HepG2 (cell line): ENCODE measurements at regions not wholly inside any gene's neighbourhood (a gene's known extent, or its start where the extent isn't known, plus 50 kb on each side); places are given as distances from the start of the nearest gene placed in this dataset.

Experiments used
- ATAC-seq: fragments of 200-7000 bp; cut with Tn5 transposase; 3 replicates; pipeline ENCODE4 v1.9.1; 2020; ENCODE audit warnings: mild to moderate bottlenecking, moderate library complexity
- BruUV-seq: library from RNA; stranded (reverse); fragments of 400-500 nt; replicated peaks from 2 replicates; lab custom pipeline; 2021; lab: Mats Ljungman, UMichigan
- CTCF ChIA-PET: fragments of 300-600 bp; formaldehyde crosslinking; extraction: SDS; loops from one replicate; lab custom pipeline; 2021; ENCODE audit warnings: low total read pairs, inconsistent platforms, low intra/inter-chr PET ratio; lab: Yijun Ruan, JAX
- POLR2A ChIA-PET: fragments of 350-600 bp; sonication (Branson Sonifier 250); formaldehyde crosslinking; loops from one replicate; lab custom pipeline; 2020; ENCODE audit warnings: antibody characterized with exemption, inconsistent platforms; lab: Yijun Ruan, JAX
- DNase-seq: peaks from one replicate; pipeline ENCODE4 v3.0.0-alpha.2; 2015; ENCODE audit warnings: low spot score
- FAIRE-seq: peaks from 3 replicates; lab custom pipeline; 2011; peaks lifted over from hg19 to GRCh38; lab: Jason Lieb, UNC
- H2AFZ ChIP-seq: one replicate; pipeline ENCODE4 v1.6.1; 2011; ENCODE audit warnings: low read length, inconsistent platforms
- H3K27ac ChIP-seq: fragments of 300-600 bp; 3 replicates; pipeline ENCODE4 v1.8.0; 2011; ENCODE audit warnings: mixed run types, mild to moderate bottlenecking, mixed read lengths, low read length, inconsistent platforms; ENCODE audit not compliant: insufficient read depth; ENCODE audit errors: extremely low read length
- H3K27me3 ChIP-seq, 2 experiments: fragments of 200-600 bp in 1 of 2; 2 replicates in 1 of 2; 3 replicates in 1 of 2; pipeline versions ENCODE4 v1.6.0 to v1.8.0; 2011; ENCODE audit warnings: low read length in 2 of 2, mild to moderate bottlenecking in 2 of 2, moderate library complexity in 2 of 2, inconsistent platforms in 1 of 2; ENCODE audit not compliant: insufficient read depth in 2 of 2, control insufficient read depth in 1 of 2
- H3K36me3 ChIP-seq, 2 experiments: fragments of 200-600 bp in 1 of 2; replicated peaks in 1 of 2; 2 replicates in 1 of 2; 3 replicates in 1 of 2; pipeline versions ENCODE4 v1.5.1 to v1.8.0; 2011; ENCODE audit warnings: low read length in 2 of 2, inconsistent platforms in 1 of 2; ENCODE audit not compliant: insufficient read depth in 2 of 2, control insufficient read depth in 1 of 2
- H3K4me1 ChIP-seq: 2 replicates; pipeline ENCODE4 v1.5.1; 2012; ENCODE audit warnings: low read length, inconsistent platforms; ENCODE audit not compliant: insufficient read depth
- H3K4me2 ChIP-seq: 2 replicates; pipeline ENCODE4 v1.6.0; 2011; ENCODE audit warnings: low read depth, low read length, inconsistent platforms
- H3K4me3 ChIP-seq, 3 experiments: fragments of 200-600 bp in 1 of 3; sonication (generic), shearing (Covaris generic) in 1 of 3; replicated peaks in 1 of 3; 2 replicates each; pipeline ENCODE4 v1.5.1; 2011 to 2016; ENCODE audit warnings: low read length in 3 of 3, inconsistent platforms in 2 of 3, low read depth in 2 of 3, mild to moderate bottlenecking in 2 of 3, control low read depth in 1 of 3, mixed read lengths in 1 of 3; ENCODE audit not compliant: insufficient read depth in 1 of 3
- H3K79me2 ChIP-seq: one replicate; pipeline ENCODE4 v1.6.1; 2011; ENCODE audit warnings: low read length, inconsistent platforms; ENCODE audit not compliant: insufficient read depth
- H3K9ac ChIP-seq: 2 replicates; pipeline ENCODE4 v1.6.0; 2011; ENCODE audit warnings: mild to moderate bottlenecking, low read depth, low read length, inconsistent platforms; ENCODE audit not compliant: insufficient read depth
- H3K9me3 ChIP-seq: 2 replicates; pipeline ENCODE4 v1.5.1; 2012; ENCODE audit warnings: mild to moderate bottlenecking, low read length
- H4K20me1 ChIP-seq: 2 replicates; pipeline ENCODE4 v1.6.0; 2011; ENCODE audit warnings: inconsistent platforms, mild to moderate bottlenecking, low read length, moderate library complexity; ENCODE audit not compliant: insufficient read depth
- MNT ChIP-seq: fragments of 450-650 bp; IDR thresholded peaks from 2 replicates; pipeline ENCODE4 v1.6.1; 2016
- NCOA1 ChIP-seq: sonication (generic); formaldehyde crosslinking; IDR thresholded peaks from 2 replicates; pipeline ENCODE4 v1.9.0; 2021; ENCODE audit warnings: missing genetic modification reagents
- PRPF4 ChIP-seq: fragments of 200-400 bp; formaldehyde crosslinking; IDR thresholded peaks from 2 replicates; pipeline ENCODE4 v1.6.1; 2016; ENCODE audit warnings: low read length, low read depth; ENCODE audit not compliant: poor library complexity, severe bottlenecking
- RBM22 ChIP-seq: fragments of 200-400 bp; formaldehyde crosslinking; optimal IDR thresholded peaks from 2 replicates; pipeline ENCODE3; 2017; ENCODE audit warnings: mild to moderate bottlenecking, low read length, moderate library complexity
- ZNF451 ChIP-seq: sonication (generic); formaldehyde crosslinking; IDR thresholded peaks from 2 replicates; pipeline ENCODE4 v1.5.0; 2020; ENCODE audit warnings: mild to moderate bottlenecking, missing genetic modification reagents
- ZNF564 ChIP-seq: sonication (generic); formaldehyde crosslinking; IDR thresholded peaks from 2 replicates; pipeline ENCODE4 v1.8.1; 2023; ENCODE audit warnings: mild to moderate bottlenecking, missing genetic modification reagents
- WGBS: methylation state at CpG from one replicate; pipeline ENCODE4 v1.1.6; 2017; ENCODE audit warnings: low lambda C conversion rate; 5-methylcytosine and 5-hydroxymethylcytosine counted together
- in situ Hi-C: cut with HindIII; loops from 2 replicates; pipeline ENCODE4 v1.10.0; 2017; ENCODE audit warnings: low pct_unique_long_range_greater_than_20kb; ENCODE audit not compliant: extremely low pct_ligation_motif_present
- intact Hi-C: fragments of 100-400 bp; cut with micrococcal nuclease; formaldehyde crosslinking; loops from one replicate; pipeline ENCODE4 v1.10.0; 2022; ENCODE audit not compliant: unreplicated experiment

GRCh38 chr7:16023503-16023902 is 337.0 kb upstream of the MEOX2 start:
- FAIRE-seq (no peak), DNase-seq (no peak), ATAC-seq (no peak)
- H2AFZ ChIP-seq: no peak overlapping the region
- H3K27ac ChIP-seq: no peak overlapping the region
- TF ChIP-seq ZNF451 (CRISPR knock-in tag) (no peak), PRPF4 (no peak), MNT (no peak)
- intact Hi-C loops: no loop called here
- CTCF ChIA-PET: no interaction called here
- POLR2A ChIA-PET: no interaction called here
- no peak overlapping the region for H3K9ac ChIP-seq
- WGBS: 1% methylated on average over 3 of the region's 3 CpGs
- BruUV-seq: no TSS peak
- no peaks in the 10 kb centered on the region for H3K27me3 ChIP-seq
- no peak overlapping the region for H3K4me3 ChIP-seq
- no peaks in the 10 kb centered on the region for H4K20me1 ChIP-seq
- in situ Hi-C loops: no loop called here
- no peaks in the 10 kb centered on the region for H3K79me2 ChIP-seq
- no peak overlapping the region for H3K4me2 ChIP-seq
- no peaks in the 10 kb centered on the region; the same call in 1 of the 2 replicates for H3K9me3 ChIP-seq
- H3K36me3 ChIP-seq: no peaks in the 10 kb centered on the region
- no peaks in the 10 kb centered on the region for H3K4me1 ChIP-seq

- Histone ChIP-seq H3K4me3 (no peak overlapping the region), H3K27me3 (no peaks in the 10 kb centered on the region), H3K4me1 (no peaks in the 10 kb centered on the region), H3K9me3 (no peaks in the 10 kb centered on the region), H3K36me3 (no peaks in the 10 kb centered on the region), H3K27ac (no peak overlapping the region), H4K20me1 (no peaks in the 10 kb centered on the region), H2AFZ (no peak overlapping the region), H3K9ac (no peak overlapping the region), H3K4me2 (no peak overlapping the region), H3K79me2 (no peaks in the 10 kb centered on the region)
- TF ChIP-seq NCOA1 (CRISPR knock-in tag) (no peak), ZNF564 (CRISPR knock-in tag) (no peak), RBM22 (no peak)
- ChIA-PET CTCF (no interaction called here), POLR2A (no interaction called here)
- no peak for ATAC-seq
- WGBS: 3% methylated on average over 2 of the region's 2 CpGs
- no TSS peak for BruUV-seq
- intact Hi-C loops: no loop called here
- in situ Hi-C loops: no loop called here
- no peak for FAIRE-seq
- DNase-seq: no peak
Measured at GRCh38 chr7:16023046-16023445, 336.6 kb upstream of the MEOX2 start.
